ENCODE measurements at regions not wholly inside any gene's neighbourhood (a gene's known extent, or its start where the extent isn't known, plus 50 kb on each side); places are given as distances from the start of the nearest gene placed in this dataset.

DNA sequence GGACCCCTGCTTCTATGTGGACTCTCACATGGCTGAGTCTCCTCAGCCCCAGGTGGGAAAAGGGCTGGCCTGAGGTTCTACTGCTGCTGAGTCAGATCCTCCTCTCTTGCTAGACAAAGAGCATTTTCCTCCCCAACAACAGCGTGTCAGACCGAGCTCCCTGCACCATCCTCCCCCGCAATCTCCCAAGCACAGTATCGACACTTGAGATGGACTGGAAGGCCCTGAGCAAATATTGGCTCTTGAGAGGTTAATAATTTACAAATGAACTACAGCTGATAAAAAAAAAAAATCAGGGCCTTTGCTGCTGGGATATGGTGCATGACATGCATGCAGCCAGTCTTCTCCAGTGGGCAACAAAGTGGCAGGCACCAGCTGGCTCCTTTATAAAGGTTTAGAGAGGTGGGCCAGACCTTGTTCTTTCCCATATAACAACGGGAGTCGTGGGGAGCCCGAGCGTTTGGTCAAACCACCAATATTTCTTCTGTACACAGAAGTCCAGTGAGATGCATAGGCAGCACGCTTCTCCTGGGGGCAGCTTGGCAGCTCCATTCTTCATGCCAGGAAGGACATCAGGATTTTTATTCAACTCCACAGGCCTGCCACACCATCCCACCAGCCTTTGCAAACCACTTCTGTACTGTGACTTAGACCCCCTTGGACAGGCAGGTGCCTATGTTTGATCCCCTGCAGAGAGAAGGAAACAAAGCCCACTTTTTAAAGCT, 55.4 kb upstream of the CAMK1G start:
- TF ChIP-seq, protein P1, sequence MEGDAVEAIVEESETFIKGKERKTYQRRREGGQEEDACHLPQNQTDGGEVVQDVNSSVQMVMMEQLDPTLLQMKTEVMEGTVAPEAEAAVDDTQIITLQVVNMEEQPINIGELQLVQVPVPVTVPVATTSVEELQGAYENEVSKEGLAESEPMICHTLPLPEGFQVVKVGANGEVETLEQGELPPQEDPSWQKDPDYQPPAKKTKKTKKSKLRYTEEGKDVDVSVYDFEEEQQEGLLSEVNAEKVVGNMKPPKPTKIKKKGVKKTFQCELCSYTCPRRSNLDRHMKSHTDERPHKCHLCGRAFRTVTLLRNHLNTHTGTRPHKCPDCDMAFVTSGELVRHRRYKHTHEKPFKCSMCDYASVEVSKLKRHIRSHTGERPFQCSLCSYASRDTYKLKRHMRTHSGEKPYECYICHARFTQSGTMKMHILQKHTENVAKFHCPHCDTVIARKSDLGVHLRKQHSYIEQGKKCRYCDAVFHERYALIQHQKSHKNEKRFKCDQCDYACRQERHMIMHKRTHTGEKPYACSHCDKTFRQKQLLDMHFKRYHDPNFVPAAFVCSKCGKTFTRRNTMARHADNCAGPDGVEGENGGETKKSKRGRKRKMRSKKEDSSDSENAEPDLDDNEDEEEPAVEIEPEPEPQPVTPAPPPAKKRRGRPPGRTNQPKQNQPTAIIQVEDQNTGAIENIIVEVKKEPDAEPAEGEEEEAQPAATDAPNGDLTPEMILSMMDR (IDR thresholded peaks at IDR 0.05), result no peak
- no peak for TF ChIP-seq EP300 (IDR thresholded peaks at IDR 0.05)

Measured in sigmoid colon (tissue), 4 donors.